Heart left ventricle (tissue), 16 donors: ENCODE measurements at regions not wholly inside any gene's neighbourhood (a gene's known extent, or its start where the extent isn't known, plus 50 kb on each side); places are given as distances from the start of the nearest gene placed in this dataset.

Experiments
- ATAC-seq, 4 donors: fragments of 200-7000 bp; cut with Tn5 transposase; one replicate each; pipeline ENCODE4 v1.9.1; 2020 to 2022; ENCODE audit warnings: moderate library complexity in 4 of 4, mild to moderate bottlenecking in 3 of 4, moderate number of reproducible peaks in 1 of 4
- DNase-seq, 5 donors: peaks; one replicate each; pipeline ENCODE4 v3.0.0-alpha.2; 2020
- H3K27ac ChIP-seq, 12 donors: fragments of 200-600 bp; sonication (generic) in 4 of 12; one replicate each; pipeline versions ENCODE4 v1.5.0 to v1.8.0; 2016 to 2022; ENCODE audit warnings: mild to moderate bottlenecking in 2 of 12
- H3K27me3 ChIP-seq, 9 donors: fragments of 200-600 bp; sonication (generic) in 2 of 9; one replicate each; pipeline versions ENCODE4 v1.5.1 to v1.8.0; 2016 to 2022; ENCODE audit warnings: mild to moderate bottlenecking in 3 of 9
- H3K36me3 ChIP-seq, 9 donors: fragments of 200-600 bp; sonication (generic) in 2 of 9; one replicate each; pipeline versions ENCODE4 v1.5.0 to v1.8.0; 2018 to 2022; ENCODE audit warnings: mild to moderate bottlenecking in 2 of 9
- H3K4me1 ChIP-seq, 12 donors: fragments of 200-600 bp; sonication (generic) in 4 of 12; one replicate each; pipeline versions ENCODE4 v1.5.0 to v1.8.0; 2016 to 2022; ENCODE audit warnings: mild to moderate bottlenecking in 3 of 12
- H3K4me3 ChIP-seq, 12 donors: fragments of 200-600 bp; sonication (generic) in 4 of 12; one replicate each; pipeline versions ENCODE4 v1.5.0 to v1.8.0; 2017 to 2022; ENCODE audit warnings: mild to moderate bottlenecking in 9 of 12, moderate library complexity in 4 of 12
- H3K9me3 ChIP-seq, 12 donors: fragments of 200-600 bp; sonication (generic) in 4 of 12; one replicate each; pipeline versions ENCODE4 v1.5.0 to v1.8.0; 2016 to 2022; ENCODE audit warnings: mild to moderate bottlenecking in 1 of 12
- POLR2A ChIP-seq, 2 donors: fragments of 450-650 bp; IDR thresholded peaks; one replicate each; pipeline ENCODE4 v1.6.1; 2017; ENCODE audit warnings: antibody characterized with exemption in 2 of 2, mild to moderate bottlenecking in 2 of 2, moderate library complexity in 2 of 2
- WGBS, 4 donors: extraction: QIAGEN DNeasy Blood & Tissue Kit in 2 of 4; methylation state at CpG; one replicate each; pipeline versions ENCODE4 v1.1.5 to v1.1.7; 2013 to 2018; 5-methylcytosine and 5-hydroxymethylcytosine counted together
- intact Hi-C, 10 donors: fragments of 100-400 bp; cut with DNase I; formaldehyde crosslinking; loops; one replicate each; pipeline versions ENCODE4 v1.11.1 to v1.14.2; 2022
- TF ChIP-seq, protein P1 (sequence below), 12 donors: fragments of 200-600 bp; sonication (generic) in 4 of 12; IDR thresholded peaks; one replicate each; pipeline versions ENCODE4 v1.5.0 to v1.8.0; 2018 to 2022; ENCODE audit warnings: antibody characterized with exemption in 12 of 12, mild to moderate bottlenecking in 5 of 12
- donor health status: ischemic (EF 13 %, LVEDD 7.1; RV severe dilation, severe dysfunction).
- donor health status: healthy with polysubstance abuse.
- donor health status: DM: no; HTN: yes; CAD: no.
- donor health status: DM: no; HTN: no; CAD: no.
- donor health status: ischemic (EF 25% LVEDD 6.9; RV normal size, moderate dysfunction).
- donor health status: ischemic (EF 25% LVEDD 5.7; RV mildly dilated, moderate dysfunction).
- donor health status: healthy.
- donor health status: DM: yes; HTN: yes; CAD: no.
- donor health status: ischemic (EF 35%, LVEDD 5.7; RV mildly dilated, moderate dysfunction).
- donor health status: nonischemic (EF 11% LVEDD 7.7; RV severe dilation, severe dysfunction).
- donor health status: DM: yes; HTN: yes; CAD: no.
- donor health status: PGD.
- donor health status: ischemic (EF 29% LVEDD 5.4; RV normal size, mild dysfunction).
- donor health status: nonischemic (EF 23%, LVEDD 6.1; RV moderate dilation, normal function).

DNA sequence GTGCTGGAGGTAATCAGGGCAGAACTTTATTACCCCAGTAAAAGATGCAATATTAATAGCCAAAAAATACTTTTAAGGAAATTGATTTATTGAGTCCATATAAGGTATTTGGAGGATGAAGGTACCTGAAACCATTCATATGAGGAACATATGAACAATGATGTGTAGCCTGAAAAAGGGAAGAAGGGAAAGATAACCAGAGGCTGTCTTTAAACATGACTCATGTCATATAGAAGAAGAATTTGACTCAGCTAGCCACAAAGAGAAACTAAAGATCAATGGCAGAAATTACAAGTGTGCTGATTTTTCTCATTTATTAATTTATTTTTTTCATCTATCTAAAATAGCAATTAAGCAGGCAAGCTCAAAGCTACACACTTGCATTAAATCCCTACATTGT lies 136.2 kb upstream of the DUSP10 start:
- no peaks in the 10 kb centered on the region for H3K9me3 ChIP-seq
- TF ChIP-seq, protein P1, sequence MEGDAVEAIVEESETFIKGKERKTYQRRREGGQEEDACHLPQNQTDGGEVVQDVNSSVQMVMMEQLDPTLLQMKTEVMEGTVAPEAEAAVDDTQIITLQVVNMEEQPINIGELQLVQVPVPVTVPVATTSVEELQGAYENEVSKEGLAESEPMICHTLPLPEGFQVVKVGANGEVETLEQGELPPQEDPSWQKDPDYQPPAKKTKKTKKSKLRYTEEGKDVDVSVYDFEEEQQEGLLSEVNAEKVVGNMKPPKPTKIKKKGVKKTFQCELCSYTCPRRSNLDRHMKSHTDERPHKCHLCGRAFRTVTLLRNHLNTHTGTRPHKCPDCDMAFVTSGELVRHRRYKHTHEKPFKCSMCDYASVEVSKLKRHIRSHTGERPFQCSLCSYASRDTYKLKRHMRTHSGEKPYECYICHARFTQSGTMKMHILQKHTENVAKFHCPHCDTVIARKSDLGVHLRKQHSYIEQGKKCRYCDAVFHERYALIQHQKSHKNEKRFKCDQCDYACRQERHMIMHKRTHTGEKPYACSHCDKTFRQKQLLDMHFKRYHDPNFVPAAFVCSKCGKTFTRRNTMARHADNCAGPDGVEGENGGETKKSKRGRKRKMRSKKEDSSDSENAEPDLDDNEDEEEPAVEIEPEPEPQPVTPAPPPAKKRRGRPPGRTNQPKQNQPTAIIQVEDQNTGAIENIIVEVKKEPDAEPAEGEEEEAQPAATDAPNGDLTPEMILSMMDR (IDR thresholded peaks at IDR 0.05): no peak
- no peak for TF ChIP-seq POLR2A (IDR thresholded peaks at IDR 0.05)
- DNase-seq (no peak), ATAC-seq (no peak)
- no peaks in the 10 kb centered on the region for H3K27me3 ChIP-seq
- no peaks in the 10 kb centered on the region for H3K36me3 ChIP-seq
- H3K4me1 ChIP-seq: no peaks in the 10 kb centered on the region
- intact Hi-C loops: no loop called here
- H3K4me3 ChIP-seq: no peak overlapping the region
- no peak overlapping the region for H3K27ac ChIP-seq

DNA sequence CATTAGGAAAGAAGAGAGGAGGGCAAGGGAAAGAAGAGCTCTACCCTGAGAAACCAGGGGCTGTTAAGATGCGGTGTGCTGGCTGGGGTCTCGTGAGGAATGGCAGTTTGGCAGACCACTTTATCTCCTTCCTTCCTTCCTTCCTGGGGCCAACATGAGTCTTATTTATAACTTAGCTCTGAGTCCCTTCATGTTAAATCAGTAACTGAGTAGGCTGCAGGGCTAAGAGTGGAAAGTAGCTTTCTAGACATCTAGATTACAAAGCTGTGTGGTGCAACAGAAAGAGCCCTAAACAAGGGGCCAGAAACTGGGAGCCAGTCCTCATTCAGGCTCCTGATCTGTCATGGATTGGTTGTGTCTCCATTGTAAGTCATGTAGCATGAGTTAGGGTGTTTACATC lies 135.4 kb upstream of the DUSP10 start:
- DNase-seq (no peak), ATAC-seq (no peak)
- Histone ChIP-seq H3K27ac (no peak overlapping the region), H3K4me3 (no peak overlapping the region), H3K27me3 (no peaks in the 10 kb centered on the region), H3K4me1 (no peaks in the 10 kb centered on the region), H3K9me3 (no peaks in the 10 kb centered on the region), H3K36me3 (no peaks in the 10 kb centered on the region)
- intact Hi-C loops: no loop called here
- 39 to 50% (median 48%) methylated on average over 2 of the region's 2 CpGs for WGBS, 4 donors
- TF ChIP-seq POLR2A (IDR thresholded peaks at IDR 0.05): no peak
- TF ChIP-seq, protein P1 (IDR thresholded peaks at IDR 0.05): no peak

DNA sequence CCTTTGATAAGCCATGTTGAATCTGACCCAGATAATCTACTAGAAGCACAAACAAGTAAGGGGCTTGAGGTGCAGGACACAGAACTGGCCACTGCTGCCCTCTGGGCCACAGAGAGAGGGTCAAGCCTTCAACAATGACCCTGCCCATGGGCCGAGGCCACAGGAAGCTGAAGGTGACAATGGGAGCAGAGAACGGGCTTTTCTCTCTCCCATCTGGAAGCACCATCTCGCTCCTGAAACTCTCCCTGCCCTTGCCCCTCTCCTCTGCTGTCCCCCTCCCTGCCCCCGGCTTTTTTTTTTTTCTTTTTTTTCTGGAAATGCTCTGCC lies 133.1 kb upstream of the DUSP10 start:
- intact Hi-C loops: no loop called here
- 60 to 78% (median 66%) methylated on average over 4 of the region's 4 CpGs for WGBS, 4 donors

DNA sequence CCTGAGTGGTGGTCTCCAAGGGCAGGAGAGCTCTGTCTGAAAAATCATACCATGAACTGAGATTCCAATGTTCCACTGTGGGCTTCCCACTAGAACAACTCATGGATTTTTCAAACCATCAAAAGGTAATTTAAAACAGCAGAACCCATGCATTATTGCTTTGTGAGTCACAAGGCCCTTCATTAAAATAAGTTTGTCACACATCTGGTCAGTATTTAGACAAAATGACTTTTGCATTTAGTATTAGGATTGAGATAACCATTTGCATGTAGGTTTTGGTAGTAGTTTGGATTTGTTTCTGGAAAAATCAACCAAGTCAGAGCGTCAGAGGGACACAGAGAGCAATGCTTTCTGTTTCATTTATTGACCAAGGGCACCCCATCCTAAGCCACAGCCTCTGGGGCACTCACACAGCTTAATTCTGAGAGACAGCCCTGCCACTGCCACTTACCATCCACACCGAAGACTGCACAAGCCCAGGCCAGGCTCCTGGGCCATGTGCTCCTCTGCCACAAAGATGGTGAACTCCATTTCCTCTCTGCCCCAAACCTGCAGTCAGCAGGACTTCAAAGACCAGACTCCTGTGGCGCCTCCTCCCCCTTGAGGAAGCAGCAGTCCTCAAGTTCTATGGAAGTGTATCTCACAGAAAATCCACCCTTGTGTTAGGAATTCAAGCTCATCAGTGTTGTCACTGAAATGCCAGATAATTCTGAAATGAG lies 132.6 kb upstream of the DUSP10 start:
- WGBS, 4 donors: 85 to 98% (median 92%) methylated on average over 3 of the region's 3 CpGs
- no peak for TF ChIP-seq POLR2A (IDR thresholded peaks at IDR 0.05)
- TF ChIP-seq, protein P1 (IDR thresholded peaks at IDR 0.05): no peak

More for the DNA sequence above, 133.1 kb upstream of the DUSP10 start:
- no peaks in the 10 kb centered on the region for H3K27me3 ChIP-seq
- no peaks in the 10 kb centered on the region for H3K9me3 ChIP-seq
- no peak for TF ChIP-seq POLR2A (IDR thresholded peaks at IDR 0.05)
- TF ChIP-seq, protein P1 (IDR thresholded peaks at IDR 0.05): no peak
- no peak overlapping the region for H3K27ac ChIP-seq
- no peak overlapping the region for H3K4me3 ChIP-seq
- no peaks in the 10 kb centered on the region for H3K36me3 ChIP-seq
- no peak for ATAC-seq
- H3K4me1 ChIP-seq: no peaks in the 10 kb centered on the region
- DNase-seq: no peak

More for the DNA sequence above, 132.6 kb upstream of the DUSP10 start:
- Histone ChIP-seq H3K27ac (no peak overlapping the region), H3K4me1 (peaks cover 0 to under 1% (median 0%) of the 10 kb centered on the region in 12 donors), H3K36me3 (no peaks in the 10 kb centered on the region), H3K9me3 (no peaks in the 10 kb centered on the region), H3K4me3 (no peak overlapping the region), H3K27me3 (no peaks in the 10 kb centered on the region)
- intact Hi-C loops: no loop called here
- DNase-seq: no peak
- no peak for ATAC-seq
